NCI-H2196 treated with DMSO at 0.1 percent for 48 hours (cell line): ENCODE measurements at regions not wholly inside any gene's neighbourhood (a gene's known extent, or its start where the extent isn't known, plus 50 kb on each side); places are given as distances from the start of the nearest gene placed in this dataset.

Experiments
- DNase-seq: peaks from one replicate; lab custom pipeline; 2025; ENCODE audit not compliant: unreplicated experiment; lab: John Stamatoyannopoulos, UW

DNA sequence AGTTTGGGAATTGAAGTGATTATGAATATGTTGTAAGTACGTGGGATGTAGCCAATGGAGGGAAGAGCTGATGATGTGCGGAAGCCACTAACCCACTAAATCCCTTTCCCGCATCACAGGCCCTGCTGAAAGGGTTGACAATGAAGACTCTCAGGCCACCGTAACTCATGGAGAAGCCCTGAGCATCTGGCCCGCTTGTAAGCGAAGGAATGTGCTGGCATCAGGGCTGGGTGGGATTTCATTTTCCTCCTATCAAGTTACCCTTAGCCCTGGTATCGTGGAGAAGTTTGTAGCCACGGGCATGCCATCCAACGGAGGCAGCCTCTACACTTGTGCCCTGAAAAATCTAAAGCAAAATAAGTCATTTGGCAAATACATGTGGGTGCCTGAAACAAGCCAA lies 355.0 kb downstream of the CDH26 start:
- DNase-seq: no peak

DNA sequence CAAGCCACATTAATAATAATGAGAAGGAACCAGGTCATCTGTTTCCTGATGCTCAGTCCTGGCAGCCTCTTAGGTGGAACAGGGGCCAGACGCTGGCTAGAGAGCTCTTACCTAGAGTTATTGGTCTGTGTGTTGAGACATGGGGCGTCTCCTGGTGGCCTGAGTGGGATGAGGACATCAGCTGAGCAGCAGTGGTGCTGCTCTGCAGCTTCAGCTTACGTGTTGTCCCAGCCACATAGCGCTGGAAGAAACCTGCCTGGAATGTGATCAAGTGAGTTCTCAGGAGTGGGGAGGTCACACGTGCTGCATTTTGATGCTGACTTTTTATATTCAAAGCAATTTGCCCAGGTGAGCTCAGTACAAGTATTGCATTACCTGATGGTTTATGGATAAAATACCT lies 355.4 kb downstream of the CDH26 start:
- no peak for DNase-seq

DNA sequence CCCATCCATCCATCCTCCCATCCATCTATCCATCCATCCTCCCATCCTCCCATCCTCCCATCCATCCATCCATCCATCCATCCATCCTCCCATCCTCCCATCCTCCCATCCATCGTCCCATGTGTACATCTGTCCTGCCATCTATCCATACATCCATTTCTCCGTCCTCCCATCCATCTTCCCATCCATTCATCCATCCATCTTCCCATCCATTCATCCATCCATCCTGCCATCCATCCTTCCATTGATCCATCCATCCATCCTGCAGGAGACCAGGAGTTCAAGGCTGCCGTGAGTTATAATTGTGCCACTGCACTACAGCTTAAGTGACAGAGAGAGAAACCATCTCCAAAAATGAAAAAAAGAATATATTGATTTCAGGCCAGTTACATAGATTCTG lies 356.5 kb downstream of the CDH26 start:
- no peak for DNase-seq

DNA sequence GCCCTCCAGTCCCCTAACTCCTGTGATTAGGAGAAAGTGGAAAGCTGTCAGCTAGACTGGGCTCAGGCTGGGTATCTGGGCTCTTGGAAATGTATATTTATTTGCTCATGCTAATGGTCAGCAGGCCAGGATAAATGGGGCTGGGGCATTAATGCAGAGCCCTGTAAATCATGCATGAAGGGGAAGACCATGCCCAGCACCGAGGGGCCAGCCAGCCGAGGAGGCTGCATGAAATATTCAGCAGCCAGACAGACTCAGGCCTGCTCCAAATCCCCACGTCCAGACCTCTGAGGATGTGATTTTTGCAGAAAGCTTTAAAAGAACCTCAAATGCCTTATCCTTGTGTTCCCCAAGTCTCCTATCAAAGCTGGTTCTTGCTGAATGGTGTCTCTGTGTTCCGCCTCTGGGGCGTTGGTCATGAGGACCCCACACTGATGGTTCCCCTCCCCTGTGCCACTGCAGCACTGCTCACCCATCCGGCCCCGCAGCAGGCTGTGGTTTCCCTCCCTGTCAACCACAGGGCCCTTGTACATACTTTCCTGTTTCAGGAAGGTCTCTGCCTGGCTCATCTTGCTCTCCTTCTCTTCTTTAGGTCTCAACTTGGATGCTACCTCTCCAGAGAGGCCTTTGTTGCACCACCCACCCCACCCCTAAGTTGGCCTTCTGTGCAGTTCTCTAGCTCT lies 358.4 kb downstream of the CDH26 start:
- no peak for DNase-seq

DNA sequence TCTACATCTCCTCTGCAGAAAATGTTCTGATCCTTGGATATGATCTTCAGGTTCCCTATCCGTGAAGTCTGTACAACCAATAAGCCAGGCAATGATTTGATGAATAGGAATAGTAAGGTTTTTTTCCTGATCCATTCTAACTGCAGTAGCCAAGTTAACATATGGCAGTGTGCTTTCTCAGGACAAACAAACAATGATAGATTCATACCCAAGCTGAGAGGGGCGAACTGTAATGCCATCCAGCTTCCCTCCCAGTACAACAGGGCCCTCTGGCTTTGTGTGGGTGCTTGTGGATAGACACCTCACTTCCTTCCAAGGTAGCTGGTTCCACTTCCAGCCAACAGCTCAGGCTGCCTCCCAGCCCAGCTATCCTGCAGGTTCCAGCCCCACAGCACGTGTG lies 359.2 kb downstream of the CDH26 start:
- no peak for DNase-seq

DNA sequence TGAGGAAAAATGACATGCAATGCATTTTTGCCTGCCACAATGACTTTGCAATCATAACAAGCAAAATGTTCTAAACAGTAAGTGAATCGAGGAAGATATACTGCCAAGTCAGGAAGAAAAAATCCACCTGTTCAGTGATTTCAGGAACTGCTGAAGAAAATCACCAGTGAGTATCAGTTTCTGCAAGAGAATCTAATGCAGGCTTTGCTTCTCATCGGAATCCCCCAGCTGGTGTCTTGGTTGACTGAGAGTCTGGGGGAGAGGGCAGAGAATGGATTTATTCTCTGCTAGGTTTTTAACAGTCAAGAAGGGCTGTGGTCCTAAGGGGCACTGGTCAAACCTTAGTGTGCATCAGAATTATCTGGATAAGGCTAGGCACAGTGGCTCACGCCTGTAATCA lies 363.4 kb downstream of the CDH26 start:
- DNase-seq: no peak

DNA sequence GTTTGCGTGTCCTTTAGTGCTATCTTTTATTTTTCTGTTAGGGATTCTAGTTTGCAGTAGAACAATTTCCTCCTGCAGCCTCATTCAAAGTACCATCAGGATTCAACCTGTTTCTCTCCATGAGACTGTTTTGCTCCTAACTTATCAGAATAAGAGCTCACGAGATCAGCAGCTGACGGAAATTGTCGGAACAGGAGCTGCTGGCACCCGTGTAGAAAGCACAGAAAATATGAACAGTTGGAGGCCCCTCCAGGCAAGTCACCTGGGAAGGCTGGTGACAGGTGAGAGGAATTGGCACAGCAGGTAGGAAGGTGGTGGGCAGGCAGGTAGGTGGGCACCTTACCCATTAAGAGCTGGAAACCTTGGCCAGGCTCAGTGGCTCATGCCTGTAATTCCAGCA lies 368.6 kb downstream of the CDH26 start:
- no peak for DNase-seq

DNA sequence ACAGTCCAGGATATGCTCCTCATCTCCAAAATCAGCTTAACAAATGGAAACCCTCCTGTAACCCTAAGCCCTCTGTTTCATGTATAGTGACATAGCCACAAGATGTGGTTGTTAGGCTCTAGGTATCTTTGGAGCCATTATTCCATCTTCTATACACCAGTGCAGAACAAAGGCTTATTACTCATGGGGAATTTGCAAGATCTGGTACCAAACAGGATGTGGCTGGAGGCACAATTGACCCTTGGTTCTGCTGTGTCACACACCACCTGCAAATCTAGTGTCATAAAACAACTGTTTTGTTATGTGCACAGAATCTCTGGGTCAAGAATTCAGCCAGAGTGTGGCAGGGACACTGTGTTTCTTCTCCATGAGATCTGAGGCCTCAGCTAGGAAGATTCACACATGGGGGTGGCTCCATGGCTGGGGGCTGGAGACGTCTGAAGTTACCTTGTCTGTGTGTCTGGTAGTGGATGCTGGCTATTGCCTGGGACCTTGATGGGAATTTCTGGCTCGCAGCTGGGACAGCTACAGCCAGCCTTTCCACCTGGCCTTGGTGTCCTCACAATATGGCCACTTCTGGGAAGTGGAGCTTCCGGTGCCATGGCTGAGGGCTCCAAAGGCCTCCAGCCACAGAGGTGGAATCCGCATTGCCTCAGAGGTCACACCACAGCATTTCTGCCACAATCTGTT lies 369.9 kb downstream of the CDH26 start:
- no peak for DNase-seq

DNA sequence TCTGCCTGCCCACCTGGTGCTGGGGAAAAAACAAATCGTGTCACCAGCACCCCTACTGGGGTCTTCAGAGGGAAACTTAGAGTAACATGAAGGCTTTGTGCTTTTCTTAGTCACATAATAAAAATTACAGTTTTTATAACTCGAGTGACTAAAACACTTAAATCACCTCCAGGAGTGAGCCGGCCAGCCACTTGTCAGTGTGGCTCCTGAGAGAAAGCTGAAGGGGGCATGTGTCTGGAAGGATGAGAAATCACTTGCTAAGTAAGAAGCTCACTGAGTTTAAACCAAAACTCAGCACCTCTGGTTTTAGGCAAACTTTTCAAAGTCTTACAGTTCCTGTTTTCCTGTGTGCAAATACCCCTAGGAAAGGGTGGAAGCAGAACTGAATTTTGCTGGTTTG lies 372.2 kb downstream of the CDH26 start:
- no peak for DNase-seq

DNA sequence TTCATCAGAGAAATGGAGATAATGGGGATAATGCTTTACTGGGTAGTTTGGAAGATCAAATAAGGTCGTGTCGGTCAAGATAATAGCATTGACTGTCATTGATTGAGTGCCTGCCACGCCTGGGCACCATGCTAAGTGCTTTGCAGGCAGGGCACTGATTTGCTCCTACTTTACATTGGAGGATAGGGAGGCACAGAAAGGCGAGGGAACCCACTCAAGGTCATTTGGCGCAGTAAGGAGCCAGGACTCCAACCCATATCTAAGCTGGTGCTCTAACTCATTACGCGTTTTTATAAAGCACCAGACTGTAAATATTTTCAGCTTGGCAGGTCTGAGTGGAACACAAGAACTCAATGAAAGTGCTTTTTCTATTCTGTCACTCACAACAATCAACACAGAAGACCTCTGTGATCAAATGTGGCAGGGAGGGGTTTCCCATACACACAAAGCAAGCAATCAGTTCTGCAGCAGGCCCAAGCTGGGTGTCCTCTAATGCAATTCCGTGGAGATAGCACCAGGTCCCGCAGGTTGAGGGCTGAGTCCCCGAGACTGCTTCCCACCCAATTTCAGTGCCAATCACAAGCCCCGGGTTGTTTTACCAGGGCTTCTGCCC lies 373.6 kb downstream of the CDH26 start:
- DNase-seq: no peak

DNA sequence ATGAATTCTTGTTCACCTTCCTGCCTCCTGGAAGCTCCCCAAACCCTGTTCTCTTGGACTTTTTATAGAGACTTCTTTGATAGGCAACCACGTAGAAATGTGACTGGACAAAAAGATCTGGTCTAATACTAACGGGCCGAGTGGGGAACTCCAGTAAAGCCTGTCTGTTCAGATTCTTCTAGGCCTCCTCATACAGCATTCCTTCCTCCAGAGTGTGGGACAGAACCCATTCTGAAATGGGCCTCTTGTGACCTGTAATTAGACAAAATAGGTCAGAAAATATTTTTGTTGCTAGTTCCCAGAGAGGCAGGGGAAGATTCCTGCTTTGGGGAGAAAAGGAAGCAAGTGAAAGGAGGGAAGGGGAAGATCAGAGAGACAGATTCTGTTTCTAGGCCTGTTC lies 374.3 kb downstream of the CDH26 start:
- DNase-seq: no peak

DNA sequence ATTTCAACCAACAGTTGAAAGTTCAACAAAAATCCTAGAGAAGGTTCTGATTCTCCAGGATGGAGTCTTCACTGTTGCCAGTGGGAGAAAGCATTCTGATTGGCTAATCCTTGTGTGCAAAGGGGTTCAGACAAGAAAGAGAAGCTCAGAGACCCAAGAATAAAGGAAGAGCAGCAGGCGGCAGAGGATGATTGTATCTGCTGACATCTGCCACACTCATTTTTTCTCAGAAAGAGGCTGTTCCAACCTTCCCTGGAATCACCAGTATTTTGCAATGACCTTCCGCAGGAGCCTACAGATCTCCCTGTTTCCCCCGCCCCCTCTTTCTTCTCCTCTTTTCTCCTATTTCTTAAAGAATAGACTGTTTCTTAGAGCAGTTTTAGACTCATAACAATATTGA lies 376.7 kb downstream of the CDH26 start:
- no peak for DNase-seq

DNA sequence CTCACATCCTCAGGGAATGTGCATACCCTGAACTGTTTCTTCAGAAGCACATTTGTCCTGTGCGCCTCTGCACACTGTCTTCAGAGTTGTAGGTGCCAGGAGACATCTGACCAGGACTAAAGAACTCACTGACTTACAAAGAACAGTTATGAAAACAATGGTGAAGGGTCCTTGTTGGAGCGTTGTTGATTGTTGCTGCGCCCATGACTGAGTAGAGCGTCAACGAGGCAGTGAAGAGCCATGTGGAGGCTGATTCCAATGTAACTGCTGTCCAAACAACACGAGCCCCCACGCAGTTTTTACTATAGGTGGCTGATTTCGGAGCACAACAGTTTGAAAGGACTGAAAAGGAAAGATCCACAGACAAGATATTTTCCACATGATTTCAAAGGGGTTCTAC lies 380.3 kb downstream of the CDH26 start:
- no peak for DNase-seq

DNA sequence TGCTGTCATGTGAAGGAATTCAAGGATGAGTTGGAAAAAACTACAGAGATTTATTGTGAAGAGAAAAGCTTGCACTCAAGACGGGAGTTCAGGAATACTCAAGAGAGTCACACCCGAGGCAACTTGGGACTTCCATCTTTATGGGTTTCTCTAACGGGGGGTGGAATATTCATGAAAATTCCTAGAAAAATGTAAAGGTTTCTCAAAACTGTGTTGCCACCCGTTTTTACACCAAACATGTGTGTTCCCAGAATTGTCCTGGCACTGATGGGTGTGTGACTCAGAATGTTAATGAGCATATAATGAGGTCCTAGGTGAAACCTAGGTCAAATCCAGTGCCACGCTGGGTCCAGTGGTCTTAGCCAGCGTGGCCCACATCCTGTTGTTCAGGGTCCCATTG lies 381.5 kb downstream of the CDH26 start:
- no peak for DNase-seq

DNA sequence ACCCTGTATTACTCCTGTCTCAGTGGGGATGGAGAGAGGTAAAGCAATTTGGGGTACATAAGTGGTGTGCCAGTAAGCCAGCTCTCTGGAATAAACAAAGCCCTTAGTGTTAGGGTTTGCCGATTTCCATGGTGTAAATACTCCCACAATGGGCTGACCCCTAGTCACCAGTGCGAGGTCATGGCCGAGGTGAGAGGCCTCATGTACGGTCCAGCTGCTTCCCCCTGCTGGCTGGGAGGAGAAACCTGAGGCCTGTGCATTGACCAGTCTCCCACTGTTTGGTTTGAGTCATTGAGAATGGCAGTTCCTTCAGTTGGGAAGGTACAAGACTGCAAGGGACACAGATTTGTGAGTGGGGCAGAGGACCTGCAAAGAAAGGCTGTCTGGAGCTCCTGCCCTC lies 382.0 kb downstream of the CDH26 start:
- no peak for DNase-seq

DNA sequence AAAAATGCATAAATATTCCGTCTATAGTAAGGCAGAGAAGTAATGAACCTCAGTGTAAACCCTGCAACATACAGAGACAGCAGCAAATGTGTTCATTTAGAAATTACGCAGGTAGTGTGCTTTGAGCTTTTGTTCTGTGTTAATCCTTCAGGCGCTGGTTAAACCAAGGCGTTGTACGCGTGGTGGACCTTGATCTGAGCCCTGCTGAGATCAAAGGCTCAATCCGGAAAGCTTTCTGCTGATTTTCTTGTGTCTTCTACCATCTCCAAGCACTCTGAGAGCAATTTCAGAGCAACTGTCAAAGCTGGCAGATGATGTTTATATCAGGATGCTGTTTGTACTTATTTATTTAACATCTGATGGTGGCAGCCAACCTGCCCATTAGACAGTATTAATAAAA lies 382.8 kb downstream of the CDH26 start:
- DNase-seq: no peak

DNA sequence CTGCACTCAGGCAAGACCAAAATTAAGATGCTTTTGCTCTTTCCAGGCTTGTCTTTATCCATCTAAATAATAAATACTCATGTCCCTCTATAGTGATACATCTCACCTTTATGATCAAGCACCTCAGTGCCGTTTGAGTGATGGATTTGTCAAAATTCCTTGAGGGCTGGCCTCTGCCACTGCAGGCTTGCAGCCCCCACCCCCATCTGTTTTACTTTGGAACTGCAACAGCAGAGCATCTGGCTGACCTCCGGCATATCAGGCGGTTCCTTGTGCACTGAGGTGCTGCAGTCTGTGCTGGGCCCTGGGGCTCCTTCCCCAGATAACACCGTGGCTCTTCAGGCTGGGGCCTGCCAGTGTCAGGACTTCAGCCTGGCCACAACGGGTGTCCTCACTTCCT lies 386.9 kb downstream of the CDH26 start:
- no peak for DNase-seq

DNA sequence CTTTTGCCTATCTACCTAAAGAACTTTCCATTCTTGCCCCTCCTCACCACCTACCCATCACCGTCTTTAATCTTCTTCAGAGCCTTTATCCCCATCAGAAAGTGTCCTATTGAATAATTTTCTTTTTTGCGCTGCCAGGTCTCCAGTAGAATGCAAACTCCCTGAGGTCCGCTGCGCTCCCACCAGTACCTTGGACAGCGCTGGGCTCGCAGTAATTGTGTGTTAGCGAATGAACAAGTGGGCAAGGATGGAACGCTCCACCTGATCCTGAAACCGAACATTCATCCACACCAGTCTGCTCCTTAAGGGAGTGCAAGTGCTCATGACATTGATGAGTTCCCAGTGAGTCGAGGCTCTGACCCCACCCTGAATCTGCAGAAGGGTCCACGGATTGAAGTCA lies 391.2 kb downstream of the CDH26 start:
- no peak for DNase-seq

DNA sequence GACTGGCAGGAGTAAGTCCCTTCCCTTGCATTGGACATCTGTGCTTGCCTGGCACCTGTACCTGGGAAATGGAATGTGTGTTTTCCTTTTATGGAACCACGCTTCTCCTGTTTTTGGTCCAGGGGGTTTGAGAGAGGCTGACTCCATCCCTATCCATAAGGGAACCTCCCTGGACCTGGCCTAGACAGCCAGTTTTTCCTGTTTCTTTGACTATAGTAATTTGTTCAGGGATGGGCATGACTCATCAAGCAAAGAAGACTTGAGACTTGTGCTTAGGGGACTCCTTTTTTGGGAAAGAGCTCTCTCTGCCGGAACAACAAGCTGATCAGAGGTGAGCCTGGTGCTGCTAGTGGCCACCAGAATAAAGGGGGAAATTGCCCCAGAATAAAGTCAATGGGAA lies 393.8 kb downstream of the CDH26 start:
- no peak for DNase-seq

DNA sequence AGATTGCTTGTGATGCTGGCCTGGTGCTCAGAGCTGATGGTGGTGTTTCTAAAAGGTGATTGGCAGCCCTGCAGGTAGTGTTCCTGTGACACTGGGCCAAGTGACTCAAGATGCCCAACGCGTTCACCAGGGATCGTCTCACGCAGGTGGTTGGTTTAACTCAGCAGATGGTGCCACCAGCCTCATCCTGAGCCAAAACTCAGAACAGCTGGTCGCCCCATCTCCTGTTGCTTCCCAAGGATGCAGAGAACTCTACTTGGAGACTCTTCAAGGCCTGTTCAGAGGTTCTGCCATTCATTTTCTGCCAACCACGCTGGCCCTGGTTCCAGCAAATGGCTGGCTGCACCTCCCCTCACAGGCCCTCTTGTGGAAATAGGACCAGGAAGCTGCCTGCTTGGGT lies 394.4 kb downstream of the CDH26 start:
- no peak for DNase-seq

DNA sequence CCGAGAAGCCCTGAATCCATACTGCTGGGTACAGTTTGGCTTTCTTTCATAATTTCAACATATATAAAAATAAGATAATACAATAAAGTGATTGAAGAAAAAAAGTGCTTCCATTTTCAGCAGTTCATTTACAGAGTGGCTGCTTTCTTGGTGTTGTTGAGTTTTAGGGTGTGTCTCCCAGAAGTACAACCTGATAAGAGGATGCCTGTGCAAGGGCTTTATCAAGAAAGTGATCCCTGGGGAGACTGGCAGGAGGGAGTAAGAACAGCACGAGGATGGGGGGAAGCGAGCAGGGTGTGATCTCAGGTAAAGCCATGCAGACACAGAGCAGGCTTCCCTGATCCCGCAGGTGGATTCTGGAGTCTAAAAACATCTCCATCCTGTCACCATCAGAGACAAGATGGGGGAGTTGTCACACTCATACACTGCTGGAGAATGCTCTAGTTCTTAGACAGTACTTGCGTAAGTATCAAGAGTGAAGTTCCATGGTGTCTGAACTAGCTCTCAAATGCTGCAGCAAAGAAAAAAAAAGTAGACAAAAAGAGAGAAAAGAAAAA lies 395.9 kb downstream of the CDH26 start:
- no peak for DNase-seq

DNA sequence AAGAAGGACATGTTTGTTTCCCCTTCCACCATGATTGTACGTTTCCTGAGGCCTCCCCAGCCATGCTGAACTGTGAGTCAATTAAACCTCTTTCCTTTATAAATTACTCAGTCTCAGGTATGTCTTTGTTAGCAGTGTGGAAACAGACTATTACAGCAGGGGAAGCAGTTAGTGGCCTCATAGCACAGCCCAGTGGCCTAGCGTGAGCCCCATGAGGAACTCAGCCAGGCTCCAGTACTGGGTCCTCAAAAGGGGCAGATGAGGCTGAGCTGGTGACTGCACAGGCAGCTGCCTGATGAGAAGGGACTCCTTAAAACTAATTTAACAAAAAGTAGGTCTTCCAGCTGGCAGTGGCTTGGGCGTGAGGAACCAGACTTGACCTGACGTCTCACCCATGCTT lies 399.9 kb downstream of the CDH26 start:
- no peak for DNase-seq
